ENCODE measurements at regions not wholly inside any gene's neighbourhood (a gene's known extent, or its start where the extent isn't known, plus 50 kb on each side); places are given as distances from the start of the nearest gene placed in this dataset.

- no peak for TF ChIP-seq CTCF (IDR thresholded peaks at IDR 0.05)
- no peak for TF ChIP-seq CHD2 (IDR thresholded peaks at IDR 0.05; ENCODE audit: low read length, partially characterized antibody)
- TF ChIP-seq JUN (IDR thresholded peaks at IDR 0.05): no peak
- no peak for TF ChIP-seq FOSL2 (IDR thresholded peaks at IDR 0.05)
- no peak for TF ChIP-seq FOSL2 (CRISPR knock-in tag; IDR thresholded peaks at IDR 0.05)
Observed at GRCh38 chr7:106750773-106751172, 89.8 kb upstream of the CCDC71L start.

All from A549 (cell line).